CD4-positive, alpha-beta T cell treated with Interleukin-6 at 100 ng/mL for 8 hours (primary cell): ENCODE measurements at regions not wholly inside any gene's neighbourhood (a gene's known extent, or its start where the extent isn't known, plus 50 kb on each side); places are given as distances from the start of the nearest gene placed in this dataset.

ENCODE experiments used
- DNase-seq: peaks from one replicate; pipeline ENCODE4 v3.0.0-alpha.2; 2020; ENCODE audit warnings: mixed read lengths, low spot score

DNA sequence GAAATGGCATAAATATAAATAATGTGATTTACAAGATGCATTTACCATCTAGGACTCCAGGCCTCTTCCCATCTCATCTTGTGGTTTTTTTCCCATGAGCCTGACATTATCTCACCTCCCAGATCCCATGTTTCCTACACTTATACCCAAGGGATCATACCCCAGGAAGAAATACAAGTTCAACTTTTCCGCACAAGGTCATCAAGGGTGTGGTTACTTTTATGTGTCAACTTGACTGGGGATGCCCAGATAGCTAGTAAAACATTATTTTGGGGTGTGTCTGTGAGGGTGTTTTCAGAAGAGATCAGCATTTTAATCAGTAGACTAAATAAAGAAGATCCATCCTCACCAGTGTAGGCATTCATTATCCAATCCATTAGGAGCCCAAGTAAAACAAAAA lies 176.3 kb upstream of the TNFAIP3 start:
- no peak for DNase-seq

- no peak for DNase-seq
Measured at GRCh38 chr6:137692308-137692707, 174.8 kb upstream of the TNFAIP3 start.

GRCh38 chr6:137692806-137693205 lies 174.3 kb upstream of the TNFAIP3 start:
- no peak for DNase-seq

GRCh38 chr6:137693711-137694110 lies 173.3 kb upstream of the TNFAIP3 start:
- DNase-seq, result no peak

GRCh38 chr6:137696765-137697164 lies 170.3 kb upstream of the TNFAIP3 start:
- DNase-seq, result no peak

- no peak for DNase-seq
Measured at GRCh38 chr6:137697267-137697938, 169.7 kb upstream of the TNFAIP3 start.

- no peak for DNase-seq
Measured at GRCh38 chr6:137698636-137699030, 168.4 kb upstream of the TNFAIP3 start.

DNA sequence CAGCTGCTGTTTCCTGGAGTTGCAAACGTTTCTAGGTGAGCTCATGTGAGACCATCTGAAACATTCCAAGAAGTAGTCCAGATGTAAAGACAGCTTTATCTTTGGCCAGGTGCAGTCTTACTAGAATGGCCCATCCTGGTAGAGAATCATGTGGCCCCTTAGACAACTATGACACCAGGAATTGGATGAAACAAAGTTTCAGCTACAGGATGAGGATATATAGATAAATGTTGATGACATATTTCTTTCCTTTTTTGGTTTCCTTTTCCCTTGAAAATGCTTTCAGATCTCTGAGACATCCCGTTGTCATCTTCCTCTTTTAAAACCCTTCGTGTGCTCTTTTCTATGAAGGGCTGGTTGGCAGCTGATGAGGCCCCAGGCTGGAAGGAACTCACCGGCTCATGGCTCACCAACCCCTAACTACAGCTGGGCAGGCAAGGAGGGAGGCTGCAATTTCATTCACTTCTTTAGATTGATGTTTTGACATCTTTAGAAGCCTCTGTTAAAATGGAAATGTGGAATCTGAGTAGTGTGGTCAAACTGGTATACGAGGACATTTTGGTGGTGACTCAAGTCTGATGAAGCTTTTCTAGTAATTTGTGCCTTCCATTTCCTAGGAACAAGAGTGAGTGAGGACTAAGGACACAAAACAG lies 167.9 kb upstream of the TNFAIP3 start:
- no peak for DNase-seq

GRCh38 chr6:137700161-137700560 lies 166.9 kb upstream of the TNFAIP3 start:
- DNase-seq, result no peak

DNA sequence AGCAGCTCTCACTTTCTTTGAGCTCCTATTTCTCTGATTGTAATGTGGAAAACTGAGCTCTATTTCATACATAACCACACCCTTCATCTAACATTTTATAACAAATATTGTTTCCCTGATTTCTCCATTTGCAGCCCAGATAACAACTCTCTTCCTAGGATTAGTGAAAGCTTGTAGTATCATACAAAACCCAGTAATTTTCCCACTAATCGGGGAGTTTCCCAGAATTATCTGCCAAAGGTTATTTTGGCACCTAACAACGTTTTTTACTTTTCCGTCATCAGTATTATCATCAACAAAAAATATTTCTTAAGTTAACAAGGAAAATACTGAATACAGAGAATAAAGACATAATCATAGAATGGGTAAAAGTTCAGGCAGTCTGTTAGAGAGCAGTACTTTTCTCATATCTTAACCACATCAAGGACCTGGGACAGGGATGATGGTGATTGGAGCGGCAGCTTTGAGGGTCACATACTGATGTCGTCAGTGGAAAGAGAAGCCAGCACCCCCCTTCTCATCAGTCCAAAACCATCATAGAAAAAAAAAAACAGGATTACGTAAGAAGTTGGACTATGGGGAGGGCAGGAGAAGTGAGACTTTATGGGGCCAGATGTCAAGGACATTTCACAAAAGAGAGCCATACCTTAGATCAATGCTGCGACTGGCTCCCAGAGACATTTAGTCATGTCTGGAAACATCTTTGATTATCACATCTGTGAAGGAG lies 166.1 kb upstream of the TNFAIP3 start:
- no peak for DNase-seq

DNA sequence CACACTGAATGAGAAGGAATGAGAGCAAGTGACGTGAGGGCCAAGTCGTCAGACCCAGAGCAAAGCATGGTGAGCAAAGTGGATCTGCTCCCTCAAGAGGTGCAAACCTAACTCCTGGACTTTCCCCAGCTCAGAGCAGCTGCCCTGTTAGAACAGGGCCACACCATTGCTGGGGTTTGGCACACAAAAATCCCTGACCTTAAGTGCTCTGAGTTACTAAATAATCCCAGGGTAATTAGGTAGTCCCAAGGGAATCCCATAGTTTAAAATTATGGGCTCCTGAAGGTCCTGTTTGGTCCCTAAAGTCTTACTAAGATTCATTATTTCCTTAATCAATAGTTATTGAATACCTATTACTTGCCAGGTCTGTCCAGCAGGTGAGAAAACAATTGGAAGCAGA lies 165.1 kb upstream of the TNFAIP3 start:
- DNase-seq, result no peak

- no peak for DNase-seq
Measured at GRCh38 chr6:137702791-137703424, 164.2 kb upstream of the TNFAIP3 start.

DNA sequence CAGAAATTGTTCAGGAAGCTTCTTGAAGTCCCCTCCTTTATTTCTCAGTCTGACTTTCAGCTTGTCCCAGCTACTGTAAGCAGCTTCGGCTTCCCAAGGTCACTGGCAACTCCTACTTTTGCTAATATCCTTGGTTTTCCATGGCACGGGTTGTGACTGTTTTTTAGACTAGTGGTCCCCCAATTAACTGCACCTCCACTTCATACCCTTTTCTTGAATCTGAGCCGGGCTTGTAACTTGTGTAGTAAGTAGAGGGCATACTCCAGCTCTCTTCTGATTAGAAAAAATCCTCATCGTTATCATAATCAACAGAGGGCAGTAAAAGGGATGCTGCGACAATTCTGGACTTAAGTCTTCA lies 162.3 kb upstream of the TNFAIP3 start:
- no peak for DNase-seq

GRCh38 chr6:137705160-137706082 lies 161.6 kb upstream of the TNFAIP3 start:
- DNase-seq, result peak; percentile 56

DNA sequence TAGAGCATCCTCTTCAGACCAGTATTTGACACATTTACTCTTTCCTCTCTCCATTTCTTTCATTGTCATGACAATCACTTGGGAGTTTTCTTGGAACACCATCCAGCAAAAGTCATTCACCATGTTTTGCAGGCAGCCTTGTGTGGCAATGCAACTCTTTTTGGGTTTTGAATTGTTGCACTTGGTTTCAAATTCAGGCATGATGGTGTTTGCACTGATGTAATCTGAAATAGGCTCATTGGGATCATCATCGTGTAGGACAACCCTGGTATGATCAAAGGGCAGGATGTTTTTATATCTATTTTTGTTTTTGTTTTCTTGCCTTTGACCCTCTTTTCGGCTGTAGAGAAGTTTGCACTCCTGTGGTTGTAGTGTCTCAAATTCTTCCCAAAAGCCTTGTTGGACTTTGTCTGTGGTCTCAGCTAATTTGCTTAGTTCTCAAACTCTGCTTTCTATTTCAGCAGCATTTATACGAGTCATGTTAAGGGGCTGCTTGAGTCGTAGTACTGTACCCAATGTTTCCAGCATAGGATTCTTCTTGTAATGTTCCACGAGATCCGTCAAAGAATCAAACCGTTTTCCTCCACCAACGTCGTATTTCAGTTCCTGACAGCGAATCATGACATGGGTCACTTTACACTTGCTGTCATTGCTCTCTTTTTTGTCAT lies 160.8 kb upstream of the TNFAIP3 start:
- no peak for DNase-seq

DNA sequence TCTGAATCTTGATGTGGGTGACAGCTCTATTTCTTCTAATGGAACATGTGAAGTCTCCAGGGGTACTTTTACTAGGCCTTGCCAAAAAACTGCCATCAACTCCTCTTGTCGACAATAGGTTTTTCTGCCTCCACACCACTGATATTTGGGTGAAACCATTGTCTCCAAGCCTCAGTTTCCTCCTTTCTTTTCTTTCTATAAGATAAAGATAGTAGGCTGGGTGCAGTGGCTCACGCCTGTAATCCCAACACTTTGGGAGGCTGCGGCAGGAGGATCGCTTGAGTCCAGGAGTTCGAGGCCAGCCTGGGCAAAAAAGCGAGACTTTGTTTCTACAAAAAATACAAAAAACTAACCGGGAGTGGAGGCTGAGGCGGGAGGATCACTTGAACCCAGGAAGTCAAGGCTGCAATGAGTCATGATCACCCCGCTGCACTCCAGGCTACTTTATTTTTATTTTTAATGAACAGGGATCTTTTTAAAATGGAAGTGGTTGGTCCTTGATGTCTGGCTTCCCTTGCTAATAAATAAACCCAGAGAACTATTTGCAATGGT lies 159.9 kb upstream of the TNFAIP3 start:
- no peak for DNase-seq

- DNase-seq, result peak; percentile 89
Measured at GRCh38 chr6:137707590-137708360, 159.3 kb upstream of the TNFAIP3 start.

DNA sequence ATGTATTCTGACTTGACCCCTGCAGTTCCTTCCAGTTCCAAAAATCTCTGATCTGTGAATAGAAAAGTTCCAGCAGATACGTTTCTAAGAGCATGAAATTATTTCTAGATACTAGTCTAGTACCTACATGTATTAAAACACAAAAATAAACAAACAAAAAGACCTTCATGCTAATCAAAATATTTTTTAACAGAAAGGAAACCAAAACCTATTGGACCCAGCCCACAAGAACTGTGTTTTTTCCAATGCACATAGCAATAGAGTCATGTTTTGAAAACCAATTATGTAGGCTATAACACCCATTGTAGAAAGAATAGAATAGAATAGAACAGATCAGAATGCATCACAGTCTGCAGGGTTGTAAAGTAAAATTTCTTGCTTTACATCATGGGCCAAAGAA lies 158.6 kb upstream of the TNFAIP3 start:
- DNase-seq, result no peak

GRCh38 chr6:137709424-137710236 lies 157.4 kb upstream of the TNFAIP3 start:
- DNase-seq, result no peak
